SH-SY5Y (cell line): ENCODE measurements at regions not wholly inside any gene's neighbourhood (a gene's known extent, or its start where the extent isn't known, plus 50 kb on each side); places are given as distances from the start of the nearest gene placed in this dataset.

Source experiments
- GATA2 ChIP-seq: IDR thresholded peaks from 2 replicates; pipeline ENCODE4 v1.6.1; 2011; ENCODE audit warnings: mild to moderate bottlenecking, low read depth, low read length
- GATA3 ChIP-seq: IDR thresholded peaks from 2 replicates; pipeline ENCODE4 v1.6.1; 2011; ENCODE audit warnings: low read depth, mild to moderate bottlenecking, low read length, moderate library complexity

GRCh38 chr2:129481306-129482219 lies 497.9 kb upstream of the RAB6C start:
- no peak for TF ChIP-seq GATA2
- no peak for TF ChIP-seq GATA3
